ENCODE measurements at regions not wholly inside any gene's neighbourhood (a gene's known extent, or its start where the extent isn't known, plus 50 kb on each side); places are given as distances from the start of the nearest gene placed in this dataset.

- no peak for TF ChIP-seq POLR2A (IDR thresholded peaks at IDR 0.05)
- no peak for TF ChIP-seq CTCF (IDR thresholded peaks at IDR 0.05 in 8 of 11, conservative IDR thresholded peaks at IDR 0.05 in 3 of 11)
Observed at GRCh38 chr2:189999661-190000060, 62.9 kb downstream of the MSTN start.
